HG02610 (cell line): ENCODE measurements at regions not wholly inside any gene's neighbourhood (a gene's known extent, or its start where the extent isn't known, plus 50 kb on each side); places are given as distances from the start of the nearest gene placed in this dataset.
"Not testable (repeated sequence)": the region's sequence is repeated elsewhere in the genome, so short reads cannot be mapped to it uniquely, and the experiment has no call there.

Experiments
- ATAC-seq: cut with Tn5 transposase; IDR thresholded peaks from one replicate; pipeline ENCODE4 v1.9.1; 2021; ENCODE audit warnings: mild to moderate bottlenecking, moderate library complexity; ENCODE audit not compliant: unreplicated experiment

DNA sequence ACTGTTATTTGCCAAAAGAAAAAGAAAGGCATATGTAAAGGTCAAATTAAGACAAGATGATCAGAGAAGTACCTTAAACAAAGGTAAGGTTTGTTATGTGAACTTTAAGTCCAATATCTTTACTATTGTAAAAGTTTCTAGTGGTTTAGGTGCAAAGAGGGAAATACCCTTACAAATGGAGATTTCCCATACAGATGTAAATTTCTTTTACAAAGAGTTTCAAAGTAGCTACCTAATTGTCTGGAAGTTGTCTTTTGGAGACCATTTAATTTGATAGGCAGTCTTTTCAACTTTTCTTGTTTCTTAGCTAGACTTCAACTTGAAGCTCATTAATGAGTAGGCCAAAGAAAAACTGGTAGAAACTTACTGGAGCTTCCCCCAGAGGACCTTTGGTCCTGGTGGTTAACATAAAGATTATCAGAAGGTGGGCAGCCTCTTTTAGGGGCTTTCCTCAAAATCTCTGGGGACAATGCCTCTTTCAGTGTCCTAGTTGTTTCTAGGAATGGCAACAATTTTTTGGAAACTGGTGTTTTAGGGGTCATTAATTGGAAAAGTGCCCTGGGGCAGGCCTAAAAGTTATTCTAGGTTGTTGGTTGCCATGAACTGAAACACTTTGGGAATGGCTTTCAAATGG, 297.3 kb downstream of the GUCY2F start:
- ATAC-seq, result peak; percentile 42

- ATAC-seq, result no peak
Observed at GRCh38 chrX:109172091-109172602, 309.7 kb downstream of the GUCY2F start.

DNA sequence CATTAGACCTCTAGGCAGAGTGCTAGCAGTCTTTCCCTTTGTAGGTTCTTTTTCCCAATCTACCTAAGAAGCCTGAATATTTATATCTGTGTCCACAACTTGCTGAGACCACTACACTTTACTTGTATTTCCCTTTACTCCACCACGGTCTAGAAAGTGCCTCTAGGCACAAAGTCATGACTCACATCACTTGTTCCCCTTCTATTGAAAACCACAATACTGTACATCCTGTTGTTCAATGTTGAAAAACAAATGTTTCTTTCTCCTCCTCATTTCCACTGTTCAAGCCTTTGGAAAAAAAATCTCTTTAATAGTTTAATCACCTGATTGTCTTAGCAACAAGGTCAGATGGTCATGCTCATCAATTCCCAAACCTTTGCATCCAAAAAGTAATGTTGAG, 326.7 kb downstream of the GUCY2F start:
- ATAC-seq, result no peak

DNA sequence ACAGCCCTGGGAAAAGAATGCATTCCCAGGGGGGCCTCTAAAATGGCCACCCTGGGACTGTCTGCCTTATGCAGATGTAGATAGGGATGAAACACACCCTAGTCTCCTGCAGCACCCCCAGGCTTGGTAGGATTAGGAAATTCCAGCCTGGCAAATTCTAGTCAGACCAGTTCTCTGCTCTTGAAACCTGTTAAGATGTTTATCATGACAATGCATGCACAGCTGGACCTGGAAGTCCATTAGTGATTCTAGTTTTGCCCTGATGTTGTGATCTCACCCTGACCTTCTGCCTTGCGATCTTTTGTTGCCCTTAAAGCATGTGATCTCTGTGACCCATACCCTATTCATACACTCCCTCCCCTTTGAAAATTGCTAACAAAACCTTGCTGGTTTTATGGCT, 337.7 kb downstream of the GUCY2F start:
- ATAC-seq, result not testable (repeated sequence)

- no peak for ATAC-seq
Observed at GRCh38 chrX:109140463-109140862, 341.4 kb downstream of the GUCY2F start.

- no peak for ATAC-seq
Observed at GRCh38 chrX:109134777-109135176, 347.1 kb downstream of the GUCY2F start.

DNA sequence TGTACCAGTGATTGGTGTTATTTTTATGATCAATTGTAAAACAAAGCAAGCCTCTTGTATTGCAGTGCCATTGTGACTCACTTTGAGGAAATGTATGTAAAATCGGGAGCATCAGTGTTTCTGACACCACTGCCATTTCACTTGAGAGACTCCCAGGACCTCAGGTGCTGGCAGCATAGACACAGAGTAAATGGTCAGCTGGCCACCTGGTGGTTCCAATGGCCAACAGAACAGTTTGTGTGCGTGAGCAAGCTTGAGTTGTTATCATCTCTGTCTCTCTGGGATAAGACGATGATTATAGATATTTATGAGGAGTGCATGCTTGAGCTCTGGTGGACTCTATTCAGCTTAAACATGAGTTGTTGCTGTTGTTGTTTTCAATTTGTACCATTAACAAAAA, 356.6 kb downstream of the GUCY2F start:
- ATAC-seq, result no peak

- ATAC-seq, result peak; percentile 66
Observed at GRCh38 chrX:109089359-109089758, 353.0 kb upstream of the IRS4 start.

- no peak for ATAC-seq
Observed at GRCh38 chrX:109077788-109078187, 341.4 kb upstream of the IRS4 start.

GRCh38 chrX:109054181-109054581, 317.8 kb upstream of the IRS4 start:
- not testable (repeated sequence) for ATAC-seq

- no peak for ATAC-seq
Observed at GRCh38 chrX:109049903-109050302, 313.5 kb upstream of the IRS4 start.

GRCh38 chrX:109049416-109049815, 313.1 kb upstream of the IRS4 start:
- ATAC-seq, result no peak

GRCh38 chrX:109040057-109040456, 303.7 kb upstream of the IRS4 start:
- no peak for ATAC-seq

- ATAC-seq, result no peak
Observed at GRCh38 chrX:109036624-109037023, 300.3 kb upstream of the IRS4 start.

- ATAC-seq, result no peak
Observed at GRCh38 chrX:108993909-108994308, 257.5 kb upstream of the IRS4 start.

DNA sequence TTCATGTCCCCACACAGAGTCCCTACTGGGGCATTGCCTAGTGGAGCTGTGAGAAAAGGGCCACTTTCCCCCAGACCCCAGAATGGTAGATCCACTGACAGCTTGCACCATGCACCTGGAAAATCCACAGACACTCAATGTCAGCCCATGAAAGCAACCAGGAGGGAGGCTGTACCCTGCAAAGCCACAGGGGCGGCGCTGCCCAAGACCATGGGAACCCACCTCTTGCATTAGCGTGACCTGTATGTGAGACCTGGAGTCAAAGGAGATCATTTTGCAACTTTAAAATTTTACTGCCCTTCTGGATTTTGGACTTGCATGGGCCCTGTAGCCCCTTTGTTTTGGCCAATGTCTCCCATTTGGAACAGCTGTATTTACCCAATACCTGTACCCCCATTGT, 236.5 kb upstream of the IRS4 start:
- ATAC-seq, result not testable (repeated sequence)

- no peak for ATAC-seq
Observed at GRCh38 chrX:108947205-108947604, 210.8 kb upstream of the IRS4 start.

DNA sequence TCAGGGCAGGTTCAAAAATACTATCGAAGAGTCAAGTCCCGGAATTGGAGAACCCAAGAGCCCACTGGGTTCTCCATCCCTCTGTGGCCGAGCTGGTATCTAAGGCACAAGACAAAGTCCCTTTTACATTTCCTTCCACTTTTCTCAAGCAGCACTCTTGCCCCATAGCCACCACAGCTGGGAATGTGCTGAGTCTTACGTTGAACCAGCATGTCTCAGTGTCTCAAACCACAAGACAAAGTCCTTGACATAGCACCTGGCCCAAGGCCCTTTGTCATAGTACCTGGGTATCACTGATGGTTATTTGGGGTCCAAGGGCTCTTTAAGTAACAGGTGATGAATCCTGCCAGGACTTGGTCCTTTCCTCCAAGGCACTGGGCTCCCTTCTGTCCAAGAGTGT, 210.2 kb upstream of the IRS4 start:
- ATAC-seq, result no peak

- ATAC-seq, result peak; percentile 82
Observed at GRCh38 chrX:108945883-108946523, 209.6 kb upstream of the IRS4 start.

- no peak for ATAC-seq
Observed at GRCh38 chrX:108914791-108915190, 178.4 kb upstream of the IRS4 start.

DNA sequence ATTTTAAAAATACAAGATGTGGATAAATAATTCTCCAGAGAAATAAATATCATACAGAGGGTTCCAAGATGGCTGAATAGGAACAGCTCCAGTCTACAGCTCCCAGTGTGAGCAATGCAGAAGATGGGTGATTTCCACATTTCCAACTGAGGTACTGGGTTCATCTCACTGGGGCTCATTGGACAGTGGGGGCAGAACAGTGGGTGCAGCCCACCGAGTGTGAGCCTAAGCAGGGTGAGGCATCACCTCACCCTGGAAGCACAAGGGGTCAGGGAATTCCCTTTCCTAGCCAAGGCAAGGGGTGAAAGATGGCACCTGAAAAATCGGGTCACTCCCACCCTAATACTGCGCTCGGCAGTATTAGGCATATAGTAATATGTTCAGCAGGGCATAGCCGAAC, 167.5 kb upstream of the IRS4 start:
- not testable (repeated sequence) for ATAC-seq

GRCh38 chrX:108900333-108900732, 164.0 kb upstream of the IRS4 start:
- no peak for ATAC-seq

- not testable (repeated sequence) for ATAC-seq
Observed at GRCh38 chrX:108896349-108896748, 160.0 kb upstream of the IRS4 start.
